ENCODE measurements at regions not wholly inside any gene's neighbourhood (a gene's known extent, or its start where the extent isn't known, plus 50 kb on each side); places are given as distances from the start of the nearest gene placed in this dataset.

DNA sequence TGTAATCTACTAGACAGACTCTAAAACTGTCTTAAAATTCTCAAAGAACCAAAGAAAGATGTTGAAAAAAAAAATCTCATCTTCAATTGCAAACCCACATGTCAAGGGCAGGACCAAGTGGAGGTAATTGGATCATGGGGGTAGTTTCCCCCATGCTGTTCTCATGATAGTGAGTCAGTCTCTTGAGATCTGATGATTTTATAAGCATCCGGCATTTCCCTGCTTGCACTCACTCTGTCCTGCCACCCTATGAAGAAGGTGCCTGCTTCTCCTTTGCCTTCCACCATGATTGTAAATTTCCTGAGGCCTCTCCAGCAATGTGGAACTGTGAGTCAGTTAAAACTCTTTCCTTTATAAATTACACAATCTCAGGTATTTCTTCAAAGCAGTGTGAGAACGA lies 257.0 kb downstream of the HHIPL2 start:
- no peak for DNase-seq

DNA sequence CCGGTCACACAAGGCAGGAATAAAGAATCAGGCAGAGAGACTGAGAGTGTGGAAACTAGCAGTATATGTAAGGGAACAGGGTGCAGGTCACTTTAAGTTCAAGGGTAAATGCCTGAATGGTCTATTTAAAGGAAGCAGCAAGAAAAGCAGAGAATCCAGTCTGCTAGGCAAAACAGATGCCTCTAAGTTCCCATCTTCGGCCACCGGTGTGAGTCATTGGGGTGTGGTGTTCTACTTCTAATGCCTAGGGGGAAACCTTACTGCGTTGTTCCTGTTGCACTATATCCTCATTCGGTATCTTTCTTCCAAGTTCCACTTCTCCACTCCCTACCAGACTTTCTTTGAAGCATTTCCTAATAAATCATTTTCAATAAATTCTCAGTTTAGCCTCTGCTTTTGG lies 259.9 kb downstream of the HHIPL2 start:
- no peak for DNase-seq

DNA sequence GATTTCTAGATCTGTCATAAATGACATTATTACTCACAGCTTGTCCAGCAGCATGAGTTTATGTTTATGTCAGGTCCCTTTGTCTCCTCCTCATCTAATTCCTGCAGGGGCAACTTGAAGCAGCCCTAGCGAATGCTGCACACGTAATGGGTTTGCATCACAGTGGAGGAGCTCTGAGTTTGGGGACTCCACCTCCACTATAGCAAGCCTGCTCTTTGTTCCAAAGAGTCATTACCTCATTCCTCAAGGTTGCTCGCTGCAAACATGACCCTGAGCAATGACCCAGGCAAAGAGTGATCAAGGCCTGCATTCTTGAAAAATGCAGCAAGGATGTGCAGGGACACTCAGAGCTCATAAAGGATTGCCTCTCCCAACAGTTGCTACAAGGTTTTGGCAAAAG lies 261.9 kb downstream of the HHIPL2 start:
- DNase-seq: no peak

DNA sequence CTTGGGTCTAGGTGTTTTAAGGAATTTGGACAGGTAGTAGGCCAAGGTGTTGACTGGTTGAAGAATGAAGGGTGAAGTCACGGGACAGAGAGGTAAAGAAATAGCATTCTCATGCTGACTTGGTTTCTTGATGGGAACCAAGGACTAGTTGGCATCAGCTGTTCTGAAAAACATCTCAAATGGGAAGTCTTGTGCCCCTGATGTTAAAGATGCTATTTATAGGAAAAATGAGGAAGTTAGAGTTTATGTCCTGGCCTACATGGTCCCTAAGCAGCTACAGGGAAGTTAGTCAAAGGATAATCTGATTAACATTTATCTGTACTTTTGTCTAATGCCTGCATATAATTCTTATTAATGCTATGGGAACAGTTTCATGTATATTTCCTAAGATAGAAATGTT lies 262.4 kb downstream of the HHIPL2 start:
- no peak for DNase-seq

DNA sequence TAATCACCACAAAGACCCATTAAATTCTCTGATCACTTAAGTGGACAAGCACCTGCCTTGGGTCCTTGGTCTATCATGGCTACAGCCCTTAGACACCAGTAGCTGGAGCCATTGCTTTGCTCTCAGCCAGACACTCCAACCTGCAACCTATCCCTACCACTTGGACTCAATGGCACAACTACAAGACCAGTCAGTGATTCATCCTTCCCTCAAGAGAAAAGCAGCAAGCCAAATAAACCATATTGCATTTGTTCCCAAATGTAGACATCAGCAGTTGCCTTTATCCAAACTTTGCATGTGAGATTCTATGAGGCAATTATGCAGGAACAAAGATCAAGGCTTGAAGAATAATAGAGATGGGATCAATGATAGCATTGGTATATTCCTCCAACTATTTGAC lies 263.4 kb downstream of the HHIPL2 start:
- DNase-seq: no peak

DNA sequence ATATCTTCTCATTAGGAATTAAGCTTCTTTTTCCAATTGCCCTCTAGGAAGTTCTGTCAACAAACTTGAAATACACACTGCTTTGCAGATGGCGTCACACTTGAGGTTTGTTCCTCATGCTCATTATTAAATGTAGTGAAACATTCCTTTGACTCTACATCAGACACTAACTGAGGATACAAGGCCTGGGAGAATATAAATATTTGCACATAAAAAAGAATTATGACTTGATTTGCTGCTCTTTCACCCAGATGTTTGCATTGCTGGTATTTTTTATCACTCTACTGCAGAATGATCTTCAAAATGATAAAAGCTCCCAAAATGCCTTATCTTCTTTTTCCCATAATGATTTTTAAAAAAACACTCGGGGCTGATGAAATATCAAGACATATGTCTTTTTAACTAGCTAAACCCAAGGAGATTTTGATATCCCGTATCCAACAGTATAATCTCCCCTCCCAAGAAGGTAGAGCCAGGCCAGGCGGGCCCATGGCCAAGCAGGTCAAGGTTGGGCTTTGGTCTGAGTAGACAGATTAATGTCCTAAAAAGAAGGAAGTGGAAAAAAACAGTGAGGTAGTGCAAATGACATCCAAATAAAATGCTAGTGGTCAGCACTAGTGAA lies 264.6 kb downstream of the HHIPL2 start:
- peak; percentile 50 for DNase-seq

DNA sequence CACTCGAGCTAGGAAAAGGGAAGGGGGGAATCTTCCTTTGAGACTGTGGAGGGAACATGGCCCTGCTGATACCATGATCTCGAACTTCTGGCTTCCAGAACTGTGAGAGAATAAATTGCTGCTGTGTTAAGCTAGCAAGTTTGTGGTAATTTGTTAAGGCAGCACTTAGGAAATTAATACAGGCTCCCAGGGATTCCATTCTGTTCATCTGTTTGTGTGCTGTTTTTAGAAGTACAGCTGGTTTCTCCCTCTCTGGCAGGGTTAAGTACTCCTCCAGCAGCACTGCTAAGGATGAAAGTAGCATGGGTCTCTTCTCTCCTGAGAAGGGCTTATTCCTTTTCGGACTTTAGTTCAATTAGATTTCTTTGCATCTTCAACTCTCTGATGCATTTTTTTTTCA lies 268.3 kb downstream of the HHIPL2 start:
- DNase-seq: no peak

DNA sequence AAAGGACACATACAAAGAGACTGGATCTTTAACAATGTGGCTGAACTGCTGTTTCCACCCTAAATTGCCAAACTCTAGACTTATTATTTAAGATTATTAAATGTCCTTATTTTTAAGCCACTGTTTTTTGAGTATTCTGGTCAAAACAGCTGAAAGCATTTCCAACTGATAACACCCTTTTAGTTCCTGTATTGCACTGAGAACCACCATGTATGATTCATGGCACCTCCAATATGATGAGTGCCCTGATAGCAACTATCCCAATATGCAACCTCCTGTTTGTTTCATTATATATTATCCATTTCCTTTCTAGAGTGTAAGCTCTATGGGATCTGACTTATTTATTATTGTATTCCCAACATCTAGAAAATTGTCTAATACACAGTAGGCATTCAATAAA lies 269.4 kb downstream of the HHIPL2 start:
- no peak for DNase-seq

DNA sequence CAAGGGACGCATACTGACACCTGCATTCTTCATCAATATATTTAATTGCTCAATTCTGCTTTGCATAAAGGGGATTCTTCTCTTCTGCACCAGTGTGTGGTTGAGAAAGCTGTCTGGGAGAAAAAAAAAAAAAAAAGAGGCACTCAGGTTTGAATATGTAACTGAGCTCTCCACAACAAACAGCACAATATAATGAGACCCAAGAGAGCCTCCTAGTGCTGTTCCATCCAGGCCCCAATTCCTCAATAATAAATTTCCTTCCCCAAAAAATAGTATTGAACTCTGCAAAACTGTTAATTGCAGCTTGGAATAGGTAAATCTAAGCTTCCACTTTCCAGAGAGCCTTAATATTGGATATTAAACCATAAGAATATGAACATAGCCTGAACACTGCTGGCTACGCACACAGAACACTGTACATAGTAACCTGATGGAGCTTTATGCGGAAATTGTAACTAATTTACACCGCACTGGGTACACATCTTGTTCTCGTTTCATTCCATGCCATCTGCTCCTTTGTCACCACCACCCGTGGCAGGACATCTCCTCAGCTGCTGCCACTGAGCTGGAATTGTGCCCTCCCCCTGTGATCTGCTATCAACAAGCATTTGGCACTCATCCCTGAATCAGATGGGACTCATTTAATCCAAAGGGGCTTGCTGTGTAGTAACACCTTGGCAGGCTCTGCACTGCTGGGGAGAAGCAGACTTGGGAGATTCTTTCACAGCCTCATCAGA lies 272.0 kb downstream of the HHIPL2 start:
- DNase-seq: no peak

DNA sequence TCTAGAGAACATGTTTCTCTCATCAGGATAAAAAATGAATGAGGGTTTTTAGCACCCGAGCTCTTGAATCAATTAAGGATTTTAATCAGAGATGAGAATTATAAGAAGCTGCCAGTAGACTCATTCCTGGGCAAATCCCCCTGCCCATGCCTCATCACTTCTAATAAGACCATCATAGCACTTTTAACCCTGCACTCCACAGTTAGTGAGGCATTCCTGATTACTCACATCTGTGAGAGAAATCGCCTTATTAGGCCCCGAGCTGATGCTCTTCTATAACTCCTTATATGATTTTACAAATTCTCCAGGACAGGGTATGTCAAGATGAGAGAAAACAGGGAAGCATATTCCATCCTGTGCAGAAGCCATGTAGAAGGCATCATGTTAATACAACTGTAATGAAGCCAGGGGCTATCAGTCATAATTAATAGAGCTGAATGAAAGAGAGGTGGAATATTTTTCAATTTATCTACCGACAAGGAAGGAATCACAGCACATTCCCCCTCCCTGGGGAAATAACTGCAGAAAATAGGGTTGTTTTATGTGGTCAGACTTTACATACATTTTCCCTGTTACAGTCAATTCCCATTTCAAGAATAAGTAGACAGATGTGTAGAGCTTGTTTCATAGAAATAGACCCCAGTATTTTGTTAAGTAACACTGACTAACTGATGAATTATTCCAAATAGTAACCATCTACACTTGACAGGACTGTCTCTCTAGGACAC lies 272.7 kb downstream of the HHIPL2 start:
- DNase-seq: no peak

DNA sequence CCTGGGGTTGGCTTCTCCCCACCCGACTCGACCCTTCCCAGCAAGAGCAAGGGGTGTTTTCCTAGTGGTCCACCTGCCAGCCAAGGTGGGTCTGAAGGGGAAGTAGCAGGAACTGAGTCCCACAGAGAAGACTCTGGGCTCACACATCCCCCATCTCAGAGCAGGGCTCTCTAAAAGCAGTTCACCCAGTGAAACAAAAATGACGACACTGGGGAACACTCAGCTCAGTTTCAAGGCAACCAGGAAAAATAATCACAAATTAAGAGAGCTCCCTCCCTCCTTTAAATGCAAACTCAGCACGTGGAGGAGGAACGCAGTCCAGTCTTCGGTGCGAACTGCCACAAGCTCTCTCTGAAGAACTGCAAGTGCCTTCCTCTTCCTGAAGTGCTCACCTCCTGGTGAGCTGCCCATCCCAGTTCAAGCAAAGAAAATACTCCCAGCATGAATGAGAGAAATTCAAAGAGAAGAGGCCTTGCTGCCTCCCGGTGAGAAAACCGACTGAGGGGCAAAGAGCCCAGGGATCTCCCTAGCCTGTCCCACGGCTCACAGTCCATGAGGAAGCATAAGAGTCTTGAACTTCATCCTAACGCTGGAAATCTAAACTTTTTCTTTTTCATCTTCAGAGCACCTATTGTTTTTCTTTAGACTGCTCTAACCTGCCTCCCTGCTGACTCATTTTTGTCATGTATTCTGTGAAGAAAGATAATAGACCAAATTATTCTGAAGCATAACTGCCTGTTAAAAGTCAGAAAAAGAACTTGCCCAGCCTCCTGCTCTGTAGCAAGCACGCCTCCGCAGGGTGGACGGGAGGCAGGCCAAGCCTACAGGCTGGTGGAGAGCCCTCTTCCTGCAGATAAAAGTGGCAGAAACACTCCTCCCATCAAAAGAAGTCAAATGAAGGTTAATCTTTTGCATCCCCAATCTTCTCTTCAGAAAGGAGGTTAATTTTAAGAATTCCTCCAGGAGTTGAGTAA lies 281.4 kb downstream of the HHIPL2 start:
- DNase-seq: no peak

DNA sequence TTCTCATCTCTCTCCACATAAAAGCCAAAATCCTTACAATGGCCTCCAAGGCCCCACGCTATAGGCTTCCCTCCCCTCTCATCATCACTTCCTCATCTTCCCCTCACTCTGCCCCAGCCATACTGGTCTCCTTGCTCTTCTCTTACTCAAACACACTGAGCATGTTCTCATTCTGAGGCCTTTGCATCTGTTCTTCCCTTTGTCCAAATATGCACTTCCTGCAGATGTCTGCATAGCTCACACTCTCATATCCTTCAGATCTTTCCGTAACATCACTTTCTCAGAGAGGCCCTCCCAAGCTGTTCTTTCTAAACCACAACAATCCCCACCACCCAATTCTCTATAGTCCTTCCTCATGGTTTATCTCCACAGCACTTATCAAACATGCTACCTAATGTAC lies 284.1 kb downstream of the HHIPL2 start:
- DNase-seq: no peak

DNA sequence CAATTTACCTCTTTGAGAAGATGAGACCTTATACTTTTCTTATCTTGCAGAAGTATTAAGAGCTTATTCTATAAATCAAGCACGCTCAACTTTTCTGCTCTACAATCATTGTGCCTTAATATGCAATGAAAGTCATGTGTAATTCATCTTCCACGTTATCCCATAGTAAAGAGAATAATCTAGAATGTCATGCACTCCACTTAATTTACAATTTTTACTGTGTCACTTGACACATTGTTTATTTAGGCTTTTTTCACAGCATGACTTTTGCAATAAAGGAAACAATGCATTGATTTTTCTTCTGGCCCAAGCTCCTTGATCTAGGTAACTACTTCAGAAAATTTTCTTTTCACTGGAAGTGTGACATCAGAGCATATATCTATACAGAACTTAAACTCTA lies 290.9 kb downstream of the HHIPL2 start:
- DNase-seq: no peak

DNA sequence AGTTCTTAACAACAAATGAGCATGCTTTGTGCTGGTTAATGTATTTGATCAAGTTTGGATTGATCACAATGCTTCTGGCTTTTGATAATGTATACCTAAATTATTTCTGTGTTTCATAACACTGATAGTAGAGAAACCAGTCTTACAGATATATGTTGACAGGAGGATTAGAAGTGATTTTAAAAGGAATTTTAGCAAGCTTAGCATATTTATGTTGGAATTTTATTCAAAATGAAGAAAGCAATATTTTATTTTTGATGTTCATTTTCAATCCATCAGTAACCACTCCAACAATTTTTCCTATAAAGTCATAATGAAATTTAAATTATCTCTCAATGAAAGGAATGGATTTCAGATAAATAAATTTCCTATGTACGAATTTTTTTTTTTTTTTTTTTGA lies 291.8 kb downstream of the HHIPL2 start:
- DNase-seq: no peak

DNA sequence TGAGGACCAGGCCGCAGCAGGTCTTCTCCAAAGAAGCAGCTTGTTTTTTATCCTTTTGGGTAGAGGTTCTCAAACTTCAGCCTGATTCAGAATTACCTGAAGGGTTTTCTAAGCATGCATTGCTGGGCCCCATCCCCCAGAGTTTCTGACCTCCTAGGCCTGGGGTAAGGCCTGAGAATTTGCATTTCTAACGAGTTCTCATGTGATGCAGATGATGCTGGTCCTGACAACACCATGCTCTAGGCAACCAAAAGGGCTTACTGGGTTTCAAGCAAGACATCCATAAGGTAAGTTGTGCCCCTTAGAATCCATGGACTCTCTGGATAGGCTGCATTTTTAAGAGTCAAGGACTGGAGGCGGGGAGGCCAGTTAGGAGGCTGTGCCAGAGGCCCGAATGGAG lies 295.1 kb downstream of the HHIPL2 start:
- DNase-seq: no peak

DNA sequence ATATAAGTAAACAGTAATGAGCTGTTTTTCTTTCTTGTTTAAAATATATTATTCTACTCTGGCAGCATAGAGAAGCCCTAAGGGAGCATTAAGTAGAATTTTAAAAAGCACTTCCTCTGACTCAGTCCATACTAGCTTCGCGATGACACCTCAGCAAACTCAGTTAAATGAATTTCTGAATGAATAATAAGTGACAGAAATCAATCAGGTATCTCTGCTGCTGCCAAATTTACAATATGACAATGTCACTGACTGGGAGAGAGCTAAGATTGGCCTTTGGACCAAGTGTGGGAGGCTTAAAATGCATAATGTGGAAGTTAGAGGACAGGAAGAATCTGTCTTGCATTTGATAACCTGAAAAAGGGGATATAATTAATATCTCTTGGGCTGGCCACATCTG lies 296.1 kb downstream of the HHIPL2 start:
- no peak for DNase-seq

DNA sequence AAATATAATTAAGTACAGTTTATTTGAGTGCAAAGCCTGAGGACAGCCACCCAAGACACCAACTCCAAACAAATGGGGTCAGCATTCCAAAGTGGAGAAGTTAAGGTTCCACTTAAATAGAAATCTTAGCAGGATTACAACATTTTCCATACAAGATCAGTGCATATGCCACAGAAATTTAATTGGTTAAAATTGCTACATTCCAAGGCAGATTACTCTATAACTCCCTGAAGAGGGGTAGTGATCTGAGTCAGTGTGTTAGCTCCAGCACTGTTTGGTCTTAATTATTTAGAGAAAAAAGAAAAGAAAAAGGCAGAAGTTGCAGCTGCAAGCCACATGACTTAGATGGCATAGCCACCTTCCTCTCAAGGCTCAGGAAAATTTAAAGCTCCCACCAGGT lies 297.5 kb downstream of the HHIPL2 start:
- no peak for DNase-seq

DNA sequence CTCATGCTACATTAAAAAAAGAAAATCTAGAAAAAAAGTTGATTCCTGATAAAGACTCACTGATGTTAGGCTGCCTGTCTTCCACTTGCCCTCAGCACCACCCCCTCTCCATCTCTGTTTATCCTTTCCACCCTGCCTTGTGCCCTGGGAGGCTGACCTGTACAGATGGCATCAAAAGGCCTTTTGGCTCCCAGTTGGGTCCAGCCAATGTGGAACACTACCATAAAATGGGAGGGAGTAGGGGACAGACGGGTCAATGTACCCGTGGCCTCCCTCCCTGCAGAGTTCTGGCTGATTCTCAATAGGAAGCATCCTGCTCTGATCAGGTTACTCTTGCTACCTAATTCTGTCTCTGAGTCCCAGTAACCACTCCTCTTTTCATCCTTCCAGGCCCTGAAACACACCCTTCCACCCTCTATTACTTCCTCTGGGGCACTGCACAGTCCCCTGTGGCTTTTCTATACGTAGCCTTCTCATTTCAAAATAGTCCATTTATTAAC lies 300.0 kb downstream of the HHIPL2 start:
- no peak for DNase-seq

DNA sequence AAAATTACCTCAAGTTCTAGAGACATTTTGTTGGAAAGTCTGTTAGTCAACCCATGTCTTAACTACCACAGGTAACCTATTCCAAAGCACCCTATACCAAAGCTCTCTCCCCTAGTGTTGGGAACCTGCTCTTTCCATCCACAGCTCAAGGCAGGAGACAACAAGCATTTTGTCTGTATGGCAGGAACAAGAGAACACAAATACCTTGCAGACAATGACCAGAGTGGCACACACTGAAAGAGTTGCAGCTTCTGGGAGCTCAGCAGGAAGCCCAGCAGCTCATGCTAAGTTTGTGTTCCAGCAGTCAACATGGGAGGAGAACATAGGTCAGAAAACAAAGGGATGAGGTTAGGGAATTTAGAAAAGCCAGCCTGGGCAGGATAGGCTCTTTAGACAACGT lies 300.8 kb downstream of the HHIPL2 start:
- no peak for DNase-seq

DNA sequence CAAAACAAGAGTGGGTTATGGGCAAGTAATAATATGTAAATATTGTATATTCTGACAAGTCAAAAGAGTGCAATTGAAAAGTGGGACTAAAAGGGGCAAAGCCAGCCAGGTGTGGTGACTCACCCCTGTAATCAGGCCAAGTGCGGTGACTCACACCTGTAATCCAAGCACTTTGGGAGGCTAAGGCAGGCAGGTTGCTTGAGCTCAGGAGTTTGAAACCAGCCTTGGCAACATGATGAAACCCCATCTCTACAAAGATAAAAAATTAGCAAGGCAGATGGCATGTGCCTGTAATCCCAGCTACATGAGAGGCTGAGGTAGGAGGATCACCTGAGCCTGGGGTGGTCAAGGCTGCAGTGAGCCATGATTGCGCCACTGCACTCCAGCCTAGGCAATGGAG lies 304.0 kb downstream of the HHIPL2 start:
- DNase-seq: no peak

DNA sequence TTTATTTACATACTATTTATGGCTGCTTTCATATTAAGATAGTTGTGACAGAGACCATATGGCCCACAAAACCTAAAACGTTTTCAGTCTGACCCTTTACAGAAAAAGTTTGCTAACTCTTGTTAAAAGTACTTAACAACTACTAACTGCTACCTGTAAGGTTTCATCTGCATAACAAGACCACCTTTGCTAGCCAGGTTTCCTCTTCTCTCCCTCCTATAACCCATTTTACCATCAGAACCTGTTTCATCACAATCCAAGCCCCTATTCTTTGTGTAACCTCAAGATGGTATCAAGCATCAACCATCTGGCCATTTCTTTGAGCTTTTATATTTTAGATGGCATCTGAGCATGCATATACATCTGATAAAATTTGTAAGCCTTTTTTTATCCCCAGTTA lies 305.4 kb downstream of the HHIPL2 start:
- DNase-seq: no peak

DNA sequence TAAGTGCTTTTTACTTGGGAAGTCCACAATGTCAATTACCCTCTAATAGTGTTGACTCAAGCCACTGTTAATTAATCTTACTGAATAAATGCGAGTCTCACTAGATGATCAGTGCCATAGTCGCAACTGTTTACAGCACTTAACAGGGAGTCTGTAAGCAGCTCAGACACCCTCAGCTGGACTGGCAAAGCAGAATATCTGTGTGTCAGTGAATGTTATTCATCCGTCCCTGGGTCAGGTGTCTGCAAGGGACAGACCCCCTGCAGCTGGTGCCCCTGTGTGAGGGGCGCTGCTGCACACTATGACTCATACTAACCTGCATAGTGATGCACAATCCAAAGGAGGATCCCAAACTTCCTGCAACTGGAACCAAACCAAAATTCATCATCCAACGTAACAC lies 306.5 kb downstream of the HHIPL2 start:
- no peak for DNase-seq
